ENCODE measurements at regions not wholly inside any gene's neighbourhood (a gene's known extent, or its start where the extent isn't known, plus 50 kb on each side); places are given as distances from the start of the nearest gene placed in this dataset.

DNA sequence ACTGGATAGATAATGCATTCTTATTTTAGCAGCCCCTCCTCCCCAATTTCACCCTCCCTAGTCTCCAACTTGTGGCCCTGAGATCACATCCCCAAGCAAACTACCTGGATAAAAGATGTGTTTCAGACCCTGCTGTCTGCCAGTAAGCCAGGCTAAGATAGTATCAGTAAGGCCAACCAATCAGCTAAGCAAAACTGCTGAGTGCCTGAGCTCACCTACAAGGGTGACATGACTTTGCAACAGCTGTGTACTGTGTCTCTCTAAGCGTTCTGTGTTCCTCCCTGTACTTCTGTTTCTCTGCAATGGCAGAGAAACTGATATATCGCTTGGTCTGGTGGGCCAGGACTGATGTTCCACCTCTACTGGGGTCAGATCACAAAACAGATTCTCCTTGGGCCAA is 224.9 kb downstream of the BTG1 start:
- DNase-seq, result no peak
- no peaks in the 10 kb centered on the region for H3K36me3 Mint-ChIP-seq
- H3K27me3 Mint-ChIP-seq, result peaks cover 0 to 7% of the 10 kb centered on the region in 2 donors

DNA sequence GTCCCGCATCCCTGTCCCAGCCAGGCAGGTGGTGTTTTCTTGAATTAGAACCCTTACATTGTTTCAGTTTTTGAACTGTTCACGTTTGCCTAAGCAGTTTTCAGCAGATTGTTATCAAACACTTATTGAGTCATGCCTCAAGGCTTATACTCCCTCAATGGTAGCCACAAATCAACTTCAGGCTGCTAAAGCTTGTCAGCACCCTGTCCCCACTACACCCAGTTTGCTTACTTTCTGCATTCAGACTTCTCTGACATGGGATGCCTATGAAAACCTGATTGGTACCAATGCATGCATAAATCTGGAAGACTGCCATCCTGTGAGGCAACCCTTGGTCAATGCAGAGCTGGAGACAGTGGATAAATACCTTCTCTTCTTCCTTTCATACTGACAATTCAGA is 225.4 kb downstream of the BTG1 start:
- no peak overlapping the region for H3K27ac Mint-ChIP-seq

More for the DNA sequence above, 224.9 kb downstream of the BTG1 start:
- Mint-ChIP-seq H3K27ac (no peak overlapping the region), H3K9me3 (peaks cover 0 to 3% of the 10 kb centered on the region in 2 donors), H3K4me3 (no peak overlapping the region), H3K4me1 (peaks cover 4 to 9% of the 10 kb centered on the region in 2 donors)
- ATAC-seq (replicated peaks), result no peak

DNA sequence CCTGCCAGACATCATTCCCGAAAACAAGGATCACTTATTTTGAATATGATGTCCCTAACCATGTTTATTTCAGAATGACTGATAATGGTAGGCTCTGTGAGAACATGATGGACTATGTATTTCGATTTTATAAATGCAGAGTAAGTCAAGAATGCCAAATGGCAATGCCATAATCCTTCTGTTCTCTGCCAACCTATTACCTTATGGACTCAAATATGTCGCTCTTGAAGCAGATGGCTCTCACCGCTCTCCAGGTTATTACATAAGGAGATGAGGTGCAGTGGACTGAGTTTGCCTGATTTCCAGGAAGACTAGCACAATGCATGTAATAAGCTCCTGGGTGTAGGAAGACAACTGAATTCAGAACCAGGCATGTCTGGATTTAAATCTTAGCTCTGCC is 227.2 kb downstream of the BTG1 start:
- Mint-ChIP-seq H3K4me3 (no peak overlapping the region), H3K27ac (no peak overlapping the region), H3K36me3 (no peaks in the 10 kb centered on the region)

More for the DNA sequence above, 225.4 kb downstream of the BTG1 start:
- Mint-ChIP-seq H3K36me3 (no peaks in the 10 kb centered on the region), H3K27me3 (peaks cover 0 to 7% of the 10 kb centered on the region in 2 donors), H3K4me1 (peaks cover 4 to 9% of the 10 kb centered on the region in 2 donors), H3K4me3 (no peak overlapping the region), H3K9me3 (peaks cover 0 to 3% of the 10 kb centered on the region in 2 donors)
- ATAC-seq (replicated peaks) (no peak), DNase-seq (no peak)

DNA sequence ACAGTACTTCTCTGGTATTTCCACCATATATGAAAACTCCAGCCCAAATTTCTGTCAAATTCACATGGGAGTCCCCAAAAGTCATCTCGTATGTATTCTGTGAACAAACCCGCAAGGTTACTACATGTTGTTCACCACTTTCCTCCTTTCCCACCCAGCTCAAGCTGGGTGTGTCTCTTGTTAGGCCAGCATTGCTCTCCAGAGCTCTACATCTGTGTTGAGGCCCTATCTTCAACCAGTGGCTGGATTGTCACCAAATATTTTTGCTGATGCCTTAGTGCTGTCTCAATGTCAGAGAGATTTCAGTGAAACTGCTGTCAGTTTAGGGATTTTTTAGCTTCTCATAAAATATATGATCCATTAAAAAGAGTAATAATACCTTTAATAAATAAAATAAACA is 230.9 kb downstream of the BTG1 start:
- peaks cover 5% of the 10 kb centered on the region in 2 donors for H3K4me1 Mint-ChIP-seq
- H3K4me3 Mint-ChIP-seq, result no peak overlapping the region
- no peak for DNase-seq
- H3K27me3 Mint-ChIP-seq, result peaks cover 0 to 4% of the 10 kb centered on the region in 2 donors
- no peaks in the 10 kb centered on the region for H3K36me3 Mint-ChIP-seq
- no peak overlapping the region for H3K27ac Mint-ChIP-seq
- H3K9me3 Mint-ChIP-seq, result peaks cover 0 to 1% of the 10 kb centered on the region in 2 donors
- no peak for ATAC-seq (replicated peaks)

More for the DNA sequence above, 227.2 kb downstream of the BTG1 start:
- no peak for ATAC-seq (replicated peaks)
- Mint-ChIP-seq H3K9me3 (peaks cover 0 to 3% of the 10 kb centered on the region in 2 donors), H3K4me1 (peaks cover 4 to 9% of the 10 kb centered on the region in 2 donors), H3K27me3 (peaks cover 0 to 7% of the 10 kb centered on the region in 2 donors)
- no peak for DNase-seq

DNA sequence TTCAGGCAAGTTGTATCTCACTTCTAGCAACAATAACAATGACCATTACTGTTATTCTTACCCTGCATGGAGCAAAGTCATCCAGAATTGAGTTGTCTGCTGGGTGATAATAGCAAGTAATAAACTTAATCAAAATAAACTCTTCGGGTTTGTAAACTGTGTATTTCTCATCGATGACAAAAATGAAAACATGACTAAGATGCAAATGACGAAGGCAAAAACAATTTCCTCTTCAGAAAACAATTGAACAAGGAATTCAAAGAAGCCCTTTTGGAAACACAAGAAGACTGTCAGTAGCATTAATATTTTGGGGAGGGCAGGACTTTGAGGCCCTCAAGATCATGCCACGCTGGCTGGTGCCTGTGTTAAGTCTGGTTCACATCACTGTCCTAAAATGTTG is 232.0 kb downstream of the BTG1 start:
- Mint-ChIP-seq H3K27ac (no peak overlapping the region), H3K4me1 (peaks cover 5% of the 10 kb centered on the region in 2 donors), H3K4me3 (no peak overlapping the region), H3K9me3 (peaks cover 0 to 2% of the 10 kb centered on the region in 2 donors), H3K27me3 (peaks cover 0 to 4% of the 10 kb centered on the region in 2 donors), H3K36me3 (no peaks in the 10 kb centered on the region)
- DNase-seq, result no peak
- no peak for ATAC-seq (replicated peaks)

DNA sequence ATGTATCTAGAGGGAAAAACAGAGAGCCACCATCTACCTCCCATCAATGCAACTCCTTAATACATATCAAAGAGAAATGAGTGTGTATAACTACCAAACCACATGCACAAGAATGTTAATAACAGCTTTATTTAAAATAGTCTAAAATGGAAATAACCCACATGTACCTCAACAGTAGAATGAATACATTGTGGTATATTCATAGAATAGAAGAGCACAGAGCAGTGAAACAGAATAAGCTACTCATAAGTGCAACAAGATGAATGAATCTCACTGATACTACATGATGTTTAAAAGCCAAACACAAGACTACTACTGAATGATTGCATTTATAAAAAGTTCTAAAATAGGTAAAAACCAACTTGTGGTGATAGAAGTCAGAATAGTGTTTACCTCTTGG is 232.5 kb downstream of the BTG1 start:
- Mint-ChIP-seq H3K36me3 (no peaks in the 10 kb centered on the region), H3K9me3 (peaks cover 0 to 5% of the 10 kb centered on the region in 2 donors), H3K27me3 (peaks cover 0 to 2% of the 10 kb centered on the region in 2 donors), H3K4me1 (peaks cover 5% of the 10 kb centered on the region in 2 donors), H3K4me3 (no peak overlapping the region), H3K27ac (no peak overlapping the region)
- DNase-seq (no peak), ATAC-seq (replicated peaks) (no peak)

DNA sequence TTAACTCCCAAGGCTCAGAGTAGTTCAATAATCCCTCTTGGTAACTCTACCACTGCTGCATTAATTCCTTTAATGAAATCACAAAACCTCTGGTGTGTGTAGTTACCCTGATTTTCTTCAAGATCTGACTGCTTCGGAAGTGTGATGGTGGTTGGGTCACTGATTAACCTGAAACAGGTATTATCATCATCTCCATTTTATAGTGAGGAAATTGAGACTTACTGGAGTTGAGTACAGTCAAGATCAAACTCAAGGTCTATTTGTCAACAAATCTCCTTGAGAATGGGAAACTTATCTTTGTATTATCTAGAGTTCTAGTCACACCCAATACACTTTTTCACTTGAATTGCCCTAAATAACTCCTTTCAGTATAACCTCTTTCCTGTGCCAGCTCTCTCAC is 233.5 kb downstream of the BTG1 start:
- Mint-ChIP-seq H3K27me3 (no peaks in the 10 kb centered on the region), H3K36me3 (no peaks in the 10 kb centered on the region), H3K4me1 (peaks cover 8 to 9% of the 10 kb centered on the region in 2 donors), H3K4me3 (no peak overlapping the region), H3K9me3 (peaks cover 0 to 9% of the 10 kb centered on the region in 2 donors), H3K27ac (no peak overlapping the region)
- ATAC-seq (replicated peaks), result no peak
- no peak for DNase-seq

DNA sequence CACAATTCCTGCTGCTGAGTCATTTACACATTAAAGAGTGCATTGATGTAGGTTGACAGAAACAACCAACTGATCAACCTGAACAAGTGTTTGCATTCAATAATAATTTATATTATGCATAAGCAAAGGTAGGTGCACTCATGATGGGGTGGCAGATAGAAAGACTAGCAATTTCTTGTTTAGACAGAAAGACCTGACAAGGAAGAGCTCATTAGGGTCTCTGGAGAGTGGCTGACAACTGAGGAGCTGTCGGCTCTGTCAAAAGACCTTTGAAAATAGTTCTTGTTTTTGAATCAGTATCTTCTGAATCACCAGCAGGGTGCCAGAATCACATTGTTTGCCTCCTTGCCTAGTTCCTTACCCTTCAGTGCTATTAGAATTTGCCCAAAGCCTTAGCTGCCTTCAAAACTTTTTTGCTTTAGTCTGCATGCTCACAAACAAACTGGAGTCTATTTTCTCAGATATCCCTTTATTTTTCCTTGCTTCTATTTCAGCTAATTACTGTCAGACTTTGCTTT is 234.7 kb downstream of the BTG1 start:
- Mint-ChIP-seq H3K4me3 (no peak overlapping the region), H3K27me3 (no peaks in the 10 kb centered on the region), H3K36me3 (no peaks in the 10 kb centered on the region), H3K27ac (no peak overlapping the region), H3K4me1 (peaks cover 4 to 10% of the 10 kb centered on the region in 2 donors), H3K9me3 (peaks cover 0 to 7% of the 10 kb centered on the region in 2 donors)
- DNase-seq (no peak), ATAC-seq (replicated peaks) (no peak)

DNA sequence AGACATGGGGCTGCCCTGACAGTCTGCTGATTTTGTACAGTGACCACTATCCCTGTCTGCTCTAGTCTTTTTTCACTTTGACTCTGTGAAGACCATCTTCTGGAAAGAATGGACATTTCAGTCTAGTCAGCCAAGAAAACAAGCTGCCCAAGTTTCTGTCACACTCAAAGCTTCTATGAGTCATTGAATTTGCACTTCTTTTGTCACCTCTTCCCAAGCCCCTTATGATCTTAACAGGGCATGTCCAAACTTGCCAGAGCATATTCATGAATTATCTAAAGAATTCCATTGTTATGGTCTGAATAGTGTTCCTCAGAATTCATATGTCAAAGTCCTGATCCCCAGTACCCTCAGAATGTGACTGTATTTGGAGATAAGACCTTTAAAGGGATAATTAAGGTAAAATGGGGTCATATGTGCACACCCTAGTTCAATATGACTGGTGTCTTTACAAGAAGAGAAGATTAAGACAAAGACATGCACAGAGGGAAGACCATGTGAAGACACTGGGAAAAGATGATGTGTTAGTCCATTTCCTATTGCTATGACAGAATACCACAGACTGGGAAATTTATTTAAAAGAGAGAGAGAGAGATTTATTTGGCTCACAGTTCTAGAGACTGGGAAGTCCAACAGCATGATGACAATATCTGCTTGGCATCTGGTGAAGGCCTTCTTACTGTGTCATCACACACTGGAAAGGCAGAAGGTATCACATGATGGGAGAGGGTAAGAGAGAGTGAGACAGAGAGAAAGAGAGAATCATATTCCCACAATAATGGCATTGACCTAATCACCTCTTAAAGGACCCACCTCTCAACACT is 242.6 kb downstream of the BTG1 start:
- H3K36me3 Mint-ChIP-seq, result peaks cover 2 to 10% of the 10 kb centered on the region in 2 donors
- no peaks in the 10 kb centered on the region for H3K27me3 Mint-ChIP-seq
- no peak overlapping the region for H3K27ac Mint-ChIP-seq
- H3K4me1 Mint-ChIP-seq, result peaks cover 8 to 18% of the 10 kb centered on the region in 2 donors
- H3K4me3 Mint-ChIP-seq, result no peak overlapping the region
- no peak for ATAC-seq (replicated peaks)
- DNase-seq, result no peak
- peaks cover 10 to 17% of the 10 kb centered on the region in 2 donors for H3K9me3 Mint-ChIP-seq

DNA sequence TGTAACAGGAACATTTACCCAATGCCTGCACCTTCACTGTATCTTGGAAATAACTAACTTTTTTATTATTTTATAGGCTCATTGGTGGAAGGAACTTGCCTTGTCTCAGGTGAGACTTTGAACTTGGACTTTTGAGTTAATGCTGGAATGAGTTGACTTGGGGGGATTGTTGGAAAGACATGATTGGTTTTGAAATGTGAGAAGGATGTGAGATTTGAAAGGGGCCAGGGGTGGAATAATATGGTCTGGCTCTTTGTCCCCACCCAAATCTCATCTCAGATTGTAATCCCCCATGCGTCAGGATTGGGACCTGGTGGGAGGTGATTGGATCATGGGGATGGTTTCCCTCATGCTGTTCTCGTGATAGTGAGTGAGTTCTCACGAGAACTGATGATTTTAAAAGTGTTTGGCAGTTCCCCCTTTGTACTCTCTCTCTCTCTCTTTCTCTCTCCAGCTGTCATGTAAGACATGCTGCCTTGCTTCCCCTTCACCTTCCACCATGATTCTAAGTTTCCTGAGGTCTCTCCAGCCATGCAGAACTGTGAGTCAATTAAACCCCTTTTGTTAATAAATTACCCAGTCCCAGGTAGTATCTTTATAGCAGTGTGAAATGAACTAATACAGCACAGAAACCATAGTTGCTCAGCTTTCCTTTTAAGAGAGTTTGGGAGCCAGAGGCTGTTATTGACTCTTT is 244.1 kb downstream of the BTG1 start:
- Mint-ChIP-seq H3K27ac (no peak overlapping the region), H3K4me3 (no peak overlapping the region), H3K9me3 (peaks cover 10 to 13% of the 10 kb centered on the region in 2 donors), H3K36me3 (peaks cover 2 to 10% of the 10 kb centered on the region in 2 donors), H3K27me3 (peaks cover 0 to 6% of the 10 kb centered on the region in 2 donors), H3K4me1 (peaks cover 5 to 13% of the 10 kb centered on the region in 2 donors)
- DNase-seq, result no peak
- peak in 1 of 2 donors; percentile 57 for ATAC-seq (replicated peaks)

DNA sequence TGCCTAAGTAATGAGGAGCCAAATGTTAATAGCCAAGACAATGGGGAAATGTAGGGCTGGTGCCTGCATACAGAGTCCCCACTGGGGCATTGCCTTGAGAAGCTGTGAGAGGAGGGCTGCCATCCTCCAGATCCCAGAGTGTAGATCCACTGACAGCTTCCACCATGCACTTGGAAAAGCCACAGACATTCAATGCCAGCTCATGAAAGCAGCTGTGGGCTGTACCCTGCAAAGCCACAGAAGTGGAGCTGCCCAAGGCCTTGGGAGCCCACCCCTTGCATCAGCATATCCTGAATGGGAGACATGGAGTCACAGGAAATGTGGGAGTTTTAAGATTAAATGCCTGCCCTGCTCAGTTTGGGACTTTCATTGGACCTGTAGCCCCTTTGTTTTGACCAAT is 244.7 kb downstream of the BTG1 start:
- H3K27ac Mint-ChIP-seq, result no peak overlapping the region

DNA sequence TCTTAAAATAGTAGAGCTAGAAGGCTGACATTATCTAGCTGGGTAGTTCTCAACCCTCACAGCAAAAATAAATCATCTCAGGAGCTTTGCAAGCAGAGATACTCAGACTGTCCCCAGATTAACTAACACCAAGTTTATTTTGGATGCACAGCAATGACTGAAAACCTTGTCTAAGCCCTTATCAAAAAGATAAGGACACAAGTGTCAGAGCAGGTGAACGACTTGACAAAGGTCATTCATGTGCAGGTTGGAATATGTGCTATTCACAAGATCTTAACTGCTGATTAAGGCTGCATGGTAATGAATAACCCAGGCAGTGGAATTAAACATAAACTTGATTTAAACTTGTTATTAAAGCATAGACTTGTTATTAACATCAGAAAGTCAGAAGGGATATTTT is 246.6 kb downstream of the BTG1 start:
- H3K36me3 Mint-ChIP-seq, result peaks cover 2 to 10% of the 10 kb centered on the region in 2 donors
- H3K27ac Mint-ChIP-seq, result no peak overlapping the region
- peaks cover 5 to 13% of the 10 kb centered on the region in 2 donors for H3K4me1 Mint-ChIP-seq
- no peak for DNase-seq
- no peak for ATAC-seq (replicated peaks)
- no peak overlapping the region for H3K4me3 Mint-ChIP-seq
- peaks cover 0 to 6% of the 10 kb centered on the region in 2 donors for H3K27me3 Mint-ChIP-seq
- peaks cover 10 to 13% of the 10 kb centered on the region in 2 donors for H3K9me3 Mint-ChIP-seq

More for the DNA sequence above, 244.7 kb downstream of the BTG1 start:
- peaks cover 0 to 6% of the 10 kb centered on the region in 2 donors for H3K27me3 Mint-ChIP-seq
- peaks cover 5 to 13% of the 10 kb centered on the region in 2 donors for H3K4me1 Mint-ChIP-seq
- H3K9me3 Mint-ChIP-seq, result peaks cover 10 to 13% of the 10 kb centered on the region in 2 donors
- ATAC-seq (replicated peaks) (no peak), DNase-seq (no peak)
- H3K36me3 Mint-ChIP-seq, result peaks cover 2 to 10% of the 10 kb centered on the region in 2 donors
- H3K4me3 Mint-ChIP-seq, result no peak overlapping the region

DNA sequence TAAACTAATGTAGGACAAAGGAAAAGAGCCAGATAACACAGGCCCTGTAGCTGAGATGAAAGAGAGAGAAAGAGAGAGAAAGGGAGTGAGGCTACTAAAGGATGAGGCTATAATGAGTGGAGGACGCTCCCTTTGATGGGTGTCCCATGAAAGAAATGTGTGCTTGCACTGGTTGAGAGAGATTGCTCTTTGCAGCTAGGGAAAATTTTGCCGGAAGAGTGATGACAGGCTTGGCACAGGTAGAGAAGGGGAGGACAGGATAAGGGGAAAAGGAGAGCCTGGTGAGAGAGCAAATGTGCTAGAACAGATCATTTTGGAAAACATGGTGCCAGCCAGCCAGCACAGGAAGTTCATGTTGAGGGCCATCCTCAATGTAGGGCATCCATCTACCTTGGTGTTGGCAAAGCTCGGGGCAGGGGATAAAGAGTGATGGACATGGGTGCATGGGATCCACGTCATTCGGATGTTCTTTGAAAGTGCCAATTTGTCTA is 248.6 kb downstream of the BTG1 start:
- ATAC-seq (replicated peaks) (no peak), DNase-seq (no peak)
- peaks cover 5 to 19% of the 10 kb centered on the region in 2 donors for H3K4me1 Mint-ChIP-seq
- no peak overlapping the region for H3K4me3 Mint-ChIP-seq
- H3K27me3 Mint-ChIP-seq, result peaks cover 0 to 8% of the 10 kb centered on the region in 2 donors
- peaks cover 6% of the 10 kb centered on the region in 2 donors for H3K9me3 Mint-ChIP-seq
- peaks cover 2 to 5% of the 10 kb centered on the region in 2 donors for H3K36me3 Mint-ChIP-seq
- H3K27ac Mint-ChIP-seq, result no peak overlapping the region
